GM12874 (cell line): ENCODE measurements at regions not wholly inside any gene's neighbourhood (a gene's known extent, or its start where the extent isn't known, plus 50 kb on each side); places are given as distances from the start of the nearest gene placed in this dataset.

Source experiments
- TF ChIP-seq, protein P1 (sequence below): IDR thresholded peaks from 2 replicates; pipeline ENCODE4 v1.5.1; 2011; ENCODE audit warnings: low read depth, mild to moderate bottlenecking, control low read depth, low read length, moderate library complexity; ENCODE audit not compliant: insufficient read depth

DNA sequence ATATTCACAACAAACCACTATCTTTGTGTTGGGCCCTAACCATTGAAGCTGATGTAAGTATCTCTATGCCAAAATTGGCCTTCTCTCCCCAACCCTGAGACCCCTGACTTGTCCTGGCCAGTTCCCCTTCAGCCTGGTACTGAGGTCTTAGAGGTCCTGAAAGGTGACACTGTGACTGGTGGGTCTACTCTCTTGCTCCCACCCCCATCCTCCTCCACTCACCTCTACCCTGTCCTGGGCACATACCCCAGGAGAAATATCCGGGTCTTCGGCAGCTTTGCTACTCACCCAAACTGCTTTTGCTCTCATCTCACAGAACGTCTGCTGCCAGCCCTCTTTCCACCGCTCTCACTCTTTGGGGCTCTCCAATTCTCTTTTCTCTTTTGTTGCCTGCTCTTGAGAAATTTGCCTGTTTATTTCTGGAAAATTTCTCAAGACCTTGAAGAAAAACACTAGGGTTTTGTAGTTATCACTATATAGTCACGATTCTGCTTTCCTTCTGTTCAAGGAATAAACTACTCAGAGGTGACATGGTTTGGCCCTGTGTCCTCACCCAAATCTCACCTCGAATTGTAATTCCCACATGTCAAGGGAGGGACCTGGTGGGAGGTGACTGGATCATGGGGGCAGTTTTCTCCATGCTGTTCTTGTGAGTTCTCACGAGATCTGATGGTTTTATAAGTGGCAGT, 133.8 kb upstream of the PKDCC start:
- TF ChIP-seq, protein P1, sequence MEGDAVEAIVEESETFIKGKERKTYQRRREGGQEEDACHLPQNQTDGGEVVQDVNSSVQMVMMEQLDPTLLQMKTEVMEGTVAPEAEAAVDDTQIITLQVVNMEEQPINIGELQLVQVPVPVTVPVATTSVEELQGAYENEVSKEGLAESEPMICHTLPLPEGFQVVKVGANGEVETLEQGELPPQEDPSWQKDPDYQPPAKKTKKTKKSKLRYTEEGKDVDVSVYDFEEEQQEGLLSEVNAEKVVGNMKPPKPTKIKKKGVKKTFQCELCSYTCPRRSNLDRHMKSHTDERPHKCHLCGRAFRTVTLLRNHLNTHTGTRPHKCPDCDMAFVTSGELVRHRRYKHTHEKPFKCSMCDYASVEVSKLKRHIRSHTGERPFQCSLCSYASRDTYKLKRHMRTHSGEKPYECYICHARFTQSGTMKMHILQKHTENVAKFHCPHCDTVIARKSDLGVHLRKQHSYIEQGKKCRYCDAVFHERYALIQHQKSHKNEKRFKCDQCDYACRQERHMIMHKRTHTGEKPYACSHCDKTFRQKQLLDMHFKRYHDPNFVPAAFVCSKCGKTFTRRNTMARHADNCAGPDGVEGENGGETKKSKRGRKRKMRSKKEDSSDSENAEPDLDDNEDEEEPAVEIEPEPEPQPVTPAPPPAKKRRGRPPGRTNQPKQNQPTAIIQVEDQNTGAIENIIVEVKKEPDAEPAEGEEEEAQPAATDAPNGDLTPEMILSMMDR = no peak

DNA sequence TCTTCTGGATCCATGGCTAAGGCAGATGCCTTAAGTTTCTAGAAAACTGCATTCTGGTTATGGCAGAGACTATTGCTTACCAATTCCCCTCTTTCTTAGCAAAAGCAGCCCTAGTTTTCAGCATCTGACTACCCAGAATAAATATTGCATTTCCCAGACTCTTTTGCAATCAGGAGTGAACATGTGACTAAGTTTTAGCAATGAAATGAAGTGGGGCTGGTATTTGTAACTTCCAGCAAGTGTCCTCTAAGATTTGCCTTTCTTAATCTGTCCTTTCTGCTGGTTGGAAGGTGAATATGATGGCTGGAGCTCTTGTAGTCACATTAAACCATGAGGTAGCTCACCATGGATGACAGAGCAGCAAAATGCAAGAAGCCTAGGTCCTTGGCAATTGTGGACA, 132.9 kb upstream of the PKDCC start:
- TF ChIP-seq, protein P1 = no peak

DNA sequence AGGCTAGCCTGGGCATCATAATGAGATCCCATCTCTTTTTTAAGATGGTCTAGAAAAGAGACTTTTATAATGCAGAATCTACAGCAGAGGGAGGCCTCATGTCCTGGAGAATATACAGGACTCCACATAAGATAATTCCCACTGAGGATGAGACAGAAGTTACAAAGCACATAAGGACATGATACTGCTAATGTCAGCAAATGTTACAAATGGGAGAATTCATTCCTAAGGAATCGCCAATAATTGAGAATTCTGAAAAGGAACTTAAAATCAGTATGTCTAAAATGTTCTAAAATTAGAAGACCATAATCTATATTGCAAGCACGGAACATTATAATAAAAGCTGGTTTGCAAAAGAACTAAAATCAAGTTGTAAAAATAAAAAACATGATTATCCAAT, 131.6 kb upstream of the PKDCC start:
- TF ChIP-seq, protein P1 = no peak

DNA sequence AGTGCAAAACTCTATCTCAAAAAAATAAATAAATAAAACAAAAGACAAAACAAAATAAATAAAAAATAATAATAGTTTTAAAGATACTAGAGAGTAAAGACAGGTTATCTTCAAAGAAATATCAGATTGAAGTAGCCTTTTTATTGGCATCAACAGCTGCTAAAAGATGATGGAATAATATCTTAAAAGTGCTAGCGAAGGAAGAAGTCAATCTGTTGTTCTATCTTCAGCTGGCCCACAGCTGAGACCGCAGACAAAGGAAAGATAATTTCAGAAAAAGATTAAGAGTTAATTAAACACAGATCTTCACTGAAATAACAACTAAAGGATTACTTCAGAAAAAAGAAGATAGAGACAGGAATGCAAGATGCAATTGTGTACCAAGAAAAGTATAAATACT, 130.2 kb upstream of the PKDCC start:
- TF ChIP-seq, protein P1 = no peak

DNA sequence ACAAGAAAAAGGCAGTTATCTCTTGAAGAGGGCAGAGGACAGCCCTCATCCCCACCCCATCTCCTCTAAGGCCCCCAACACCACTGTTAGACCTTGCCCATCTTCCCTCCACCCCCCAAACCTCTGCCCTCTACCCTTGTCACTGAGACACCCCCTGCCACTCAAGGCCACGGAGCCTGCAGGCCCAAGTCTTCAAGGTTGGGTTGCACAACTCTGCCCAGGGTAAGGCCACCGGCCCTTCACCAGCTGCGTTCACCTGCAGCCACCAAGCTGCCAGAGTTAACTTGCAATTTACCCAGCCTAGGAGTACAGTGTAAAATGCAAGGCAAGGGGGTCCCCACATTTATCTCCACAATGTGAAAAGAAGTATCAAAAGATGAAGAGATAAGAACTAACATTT, 128.7 kb upstream of the PKDCC start:
- TF ChIP-seq, protein P1 = no peak

DNA sequence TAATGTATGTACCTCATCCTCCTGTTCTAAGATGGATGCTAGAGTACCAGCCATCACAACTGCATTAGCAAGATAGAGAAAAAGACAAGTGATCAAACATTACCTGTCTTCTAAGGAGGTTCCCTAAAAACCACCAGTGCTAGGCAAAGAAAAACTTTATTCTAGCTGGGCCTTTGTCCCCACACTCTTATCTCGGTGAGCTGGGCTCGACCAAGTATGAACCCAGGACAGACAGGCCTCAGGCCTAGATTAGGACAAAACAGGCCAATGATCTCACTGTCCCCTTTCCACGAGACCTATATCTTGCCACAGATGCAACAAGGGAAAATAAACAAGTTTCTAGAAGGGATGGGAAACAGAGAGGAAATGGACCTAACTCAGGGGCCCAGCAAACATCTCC, 127.6 kb upstream of the PKDCC start:
- TF ChIP-seq, protein P1 = no peak

DNA sequence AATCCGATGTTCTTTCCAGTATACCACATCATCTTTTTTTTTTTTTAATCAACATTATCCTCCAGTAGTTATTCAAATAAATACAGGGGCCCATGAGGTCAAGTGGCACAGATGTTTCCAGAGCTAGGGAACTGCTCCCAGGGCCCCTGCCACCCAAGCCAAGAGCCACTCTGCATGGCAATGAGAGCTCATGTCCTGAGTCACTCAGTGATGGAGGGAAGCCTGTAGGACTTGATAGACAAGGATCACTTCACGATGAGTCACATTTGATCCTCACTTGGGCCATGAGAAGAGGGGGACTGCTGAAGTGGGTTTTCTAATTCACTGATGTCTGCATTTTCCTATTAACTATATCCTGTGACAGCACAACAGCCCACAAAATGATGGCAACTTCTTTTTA, 127.0 kb upstream of the PKDCC start:
- TF ChIP-seq, protein P1 = no peak

DNA sequence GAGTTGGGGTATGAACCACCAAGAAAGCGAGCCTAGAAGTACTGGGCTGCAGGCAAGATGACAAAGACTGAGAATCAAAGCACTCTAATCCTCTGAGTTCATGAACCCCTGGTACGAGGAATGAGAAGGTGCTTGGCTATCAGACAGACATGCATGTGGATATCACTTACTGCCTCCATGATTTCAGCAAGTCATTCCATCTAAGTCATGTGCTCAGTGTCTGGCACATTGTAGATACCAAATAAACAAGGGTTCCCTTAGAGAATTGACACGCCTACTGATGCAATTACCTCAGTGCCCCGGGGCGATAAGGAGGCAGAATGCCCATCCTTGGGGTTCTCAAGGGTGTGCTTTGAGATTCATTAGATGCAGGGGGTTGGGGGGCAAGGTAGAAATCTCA, 125.6 kb upstream of the PKDCC start:
- TF ChIP-seq, protein P1 = no peak
